ENCODE measurements at regions not wholly inside any gene's neighbourhood (a gene's known extent, or its start where the extent isn't known, plus 50 kb on each side); places are given as distances from the start of the nearest gene placed in this dataset.

- CTCF ChIA-PET = no interaction called here
- BruUV-seq (replicated peaks) = no TSS peak
- POLR2A ChIA-PET = no interaction called here
- intact Hi-C loops (cut with micrococcal nuclease; ENCODE audit: unreplicated experiment) (no loop called here), in situ Hi-C loops (cut with HindIII; ENCODE audit: low pct_unique_long_range_greater_than_20kb, low sequenced_read_pairs) (no loop called here)
- H3K9me3 ChIP-seq (ENCODE audit: control insufficient read depth, insufficient read depth, low read depth, low read length) = no peaks in the 10 kb centered on the region
- H3K27ac ChIP-seq (ENCODE audit: low read length) = no peak overlapping the region
- no peaks in the 10 kb centered on the region for H3K36me3 ChIP-seq (ENCODE audit: control insufficient read depth, insufficient read depth, low read length)
- TF ChIP-seq, protein P1, sequence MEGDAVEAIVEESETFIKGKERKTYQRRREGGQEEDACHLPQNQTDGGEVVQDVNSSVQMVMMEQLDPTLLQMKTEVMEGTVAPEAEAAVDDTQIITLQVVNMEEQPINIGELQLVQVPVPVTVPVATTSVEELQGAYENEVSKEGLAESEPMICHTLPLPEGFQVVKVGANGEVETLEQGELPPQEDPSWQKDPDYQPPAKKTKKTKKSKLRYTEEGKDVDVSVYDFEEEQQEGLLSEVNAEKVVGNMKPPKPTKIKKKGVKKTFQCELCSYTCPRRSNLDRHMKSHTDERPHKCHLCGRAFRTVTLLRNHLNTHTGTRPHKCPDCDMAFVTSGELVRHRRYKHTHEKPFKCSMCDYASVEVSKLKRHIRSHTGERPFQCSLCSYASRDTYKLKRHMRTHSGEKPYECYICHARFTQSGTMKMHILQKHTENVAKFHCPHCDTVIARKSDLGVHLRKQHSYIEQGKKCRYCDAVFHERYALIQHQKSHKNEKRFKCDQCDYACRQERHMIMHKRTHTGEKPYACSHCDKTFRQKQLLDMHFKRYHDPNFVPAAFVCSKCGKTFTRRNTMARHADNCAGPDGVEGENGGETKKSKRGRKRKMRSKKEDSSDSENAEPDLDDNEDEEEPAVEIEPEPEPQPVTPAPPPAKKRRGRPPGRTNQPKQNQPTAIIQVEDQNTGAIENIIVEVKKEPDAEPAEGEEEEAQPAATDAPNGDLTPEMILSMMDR (IDR thresholded peaks at IDR 0.05) = peak; percentile 18; the same call in 1 of the 2 replicates
- TF ChIP-seq REST (IDR thresholded peaks at IDR 0.05; ENCODE audit: insufficient read depth in 1 of 2, low read depth in 2 of 2, low read length in 1 of 2) = no peak
- DNase-seq (ENCODE audit: low read depth, low spot score) (no peak), ATAC-seq (0 out of 2 replicates have a peak, but pooled peaks have one; percentile 34)
- no peaks in the 10 kb centered on the region for H3K4me1 ChIP-seq (ENCODE audit: control insufficient read depth, insufficient read depth, low read length)
- H3K27me3 ChIP-seq (ENCODE audit: control insufficient read depth, insufficient read depth, low read length) = no peaks in the 10 kb centered on the region; the same call in 1 of the 2 replicates
- no peak overlapping the region for H3K4me3 ChIP-seq (ENCODE audit: low read depth in 2 of 2, low read length in 2 of 2)
Observed at GRCh38 chr1:86811142-86811924, 102.6 kb downstream of the SELENOF start.

GRCh38 chr1:86812286-86812685, 101.6 kb downstream of the SELENOF start:
- H3K27me3 ChIP-seq (ENCODE audit: control insufficient read depth, insufficient read depth, low read length) = no peaks in the 10 kb centered on the region; the same call in 1 of the 2 replicates
- no peak for DNase-seq (ENCODE audit: low read depth, low spot score)
- POLR2A ChIA-PET = no interaction called here
- TF ChIP-seq SIN3A (IDR thresholded peaks at IDR 0.05; ENCODE audit: borderline replicate concordance, insufficient read depth, low read depth, low read length) (no peak), TCF7L2 (IDR thresholded peaks at IDR 0.05; ENCODE audit: low read depth, low read length) (no peak), POLR2AphosphoS5 (IDR thresholded peaks at IDR 0.05; ENCODE audit: low read depth, low read length) (no peak), REST (IDR thresholded peaks at IDR 0.05; ENCODE audit: insufficient read depth in 1 of 2, low read depth in 2 of 2, low read length in 1 of 2) (no peak)
- TF ChIP-seq, protein P1 (IDR thresholded peaks at IDR 0.05) = no peak
- ATAC-seq = no peak
- H3K36me3 ChIP-seq (ENCODE audit: control insufficient read depth, insufficient read depth, low read length) = no peaks in the 10 kb centered on the region
- H3K9me3 ChIP-seq (ENCODE audit: control insufficient read depth, insufficient read depth, low read depth, low read length) = no peaks in the 10 kb centered on the region
- intact Hi-C loops (cut with micrococcal nuclease; ENCODE audit: unreplicated experiment) (no loop called here), in situ Hi-C loops (cut with HindIII; ENCODE audit: low pct_unique_long_range_greater_than_20kb, low sequenced_read_pairs) (no loop called here)
- no peaks in the 10 kb centered on the region for H3K4me1 ChIP-seq (ENCODE audit: control insufficient read depth, insufficient read depth, low read length)
- CTCF ChIA-PET = interaction anchor here (1.5 kb wide), 1 partner anchor 21 kb away, joined by 3 read pairs; no protein-coding TSS in a partner anchor
- no peak overlapping the region for H3K27ac ChIP-seq (ENCODE audit: low read length)
- no peak overlapping the region for H3K4me3 ChIP-seq (ENCODE audit: low read depth in 2 of 2, low read length in 2 of 2)
- no TSS peak for BruUV-seq (replicated peaks)
